ENCODE measurements at regions not wholly inside any gene's neighbourhood (a gene's known extent, or its start where the extent isn't known, plus 50 kb on each side); places are given as distances from the start of the nearest gene placed in this dataset.

DNA sequence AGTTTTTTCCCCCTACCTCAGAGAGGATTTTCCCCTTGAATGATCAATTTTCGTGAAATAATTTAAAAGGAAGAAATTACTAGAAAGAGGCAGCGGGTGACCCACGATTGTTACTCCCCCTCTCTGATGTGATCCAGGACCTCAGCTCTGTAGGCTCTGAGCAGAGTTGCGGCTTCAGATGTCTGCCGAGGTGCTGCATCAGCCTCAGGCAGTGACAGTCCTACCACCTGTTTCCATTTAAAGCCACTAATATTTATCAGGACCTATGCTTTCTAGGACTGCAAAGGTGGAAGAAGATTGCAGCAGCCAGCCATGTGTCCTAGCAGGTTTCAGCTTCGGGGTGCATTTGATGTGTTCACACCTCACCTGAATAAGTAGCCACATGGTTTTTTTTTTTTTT, 294.8 kb upstream of the C2CD4B start:
- no peak for DNase-seq (ENCODE audit: low spot score)

DNA sequence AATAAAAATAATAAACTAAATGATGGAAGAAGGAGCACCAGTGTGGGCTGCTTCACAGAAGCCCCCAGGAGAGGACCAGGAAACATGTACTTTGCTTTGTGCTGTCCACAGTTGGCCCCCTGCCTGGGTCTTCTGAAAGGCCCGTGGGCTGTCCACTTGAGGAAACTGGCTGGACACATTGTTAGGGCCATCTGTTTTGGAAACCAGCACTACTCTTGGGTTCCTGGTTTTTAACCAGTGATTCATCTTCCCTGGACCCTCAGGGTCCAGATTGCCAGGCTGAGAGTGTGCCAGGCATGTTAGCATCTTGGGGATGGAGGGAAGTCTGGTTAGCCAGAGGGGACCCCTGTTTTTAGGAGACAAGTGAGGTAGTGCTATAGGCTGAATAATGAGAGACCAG, 297.2 kb upstream of the C2CD4B start:
- no peak for DNase-seq (ENCODE audit: low spot score)

DNA sequence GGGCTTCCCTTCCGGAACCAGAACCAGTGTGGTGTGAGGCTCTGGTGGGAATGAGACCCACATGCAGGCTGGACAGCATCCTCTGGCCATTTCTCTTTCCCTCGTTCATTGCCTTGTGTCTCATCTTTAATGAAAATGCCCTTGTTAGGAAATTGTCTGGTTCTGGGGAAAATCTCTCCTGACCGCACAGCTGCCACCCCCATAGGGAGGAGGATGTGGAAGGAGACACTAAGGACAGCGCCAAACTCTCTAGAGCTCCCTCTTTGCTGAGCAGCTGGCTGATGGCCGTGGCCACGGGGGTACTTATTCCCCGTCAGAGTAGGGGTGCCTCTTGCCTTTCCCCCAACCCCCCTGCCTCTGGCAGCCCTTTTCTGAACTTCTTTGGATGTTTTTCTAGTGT, 297.6 kb upstream of the C2CD4B start:
- DNase-seq (ENCODE audit: low spot score) = no peak

DNA sequence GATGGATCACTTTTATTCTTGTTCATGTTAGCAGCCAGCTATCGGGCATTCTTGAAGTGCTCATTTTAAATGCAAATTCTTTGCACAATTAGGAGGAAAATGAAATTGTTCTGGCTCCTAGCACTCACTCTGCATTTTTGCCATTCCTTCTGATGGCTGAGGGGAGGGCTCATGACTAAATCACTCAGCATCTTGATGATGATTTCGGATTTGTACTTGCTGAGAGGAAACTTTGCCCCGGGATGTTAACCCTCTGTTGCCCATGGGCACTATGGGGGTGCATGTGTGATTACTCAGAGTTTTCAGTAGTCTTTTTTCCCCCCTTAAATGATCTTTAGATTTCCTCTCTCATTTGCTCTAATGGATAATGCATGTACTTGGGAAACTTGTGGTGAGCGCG, 299.6 kb upstream of the C2CD4B start:
- DNase-seq (ENCODE audit: low spot score) = no peak

DNA sequence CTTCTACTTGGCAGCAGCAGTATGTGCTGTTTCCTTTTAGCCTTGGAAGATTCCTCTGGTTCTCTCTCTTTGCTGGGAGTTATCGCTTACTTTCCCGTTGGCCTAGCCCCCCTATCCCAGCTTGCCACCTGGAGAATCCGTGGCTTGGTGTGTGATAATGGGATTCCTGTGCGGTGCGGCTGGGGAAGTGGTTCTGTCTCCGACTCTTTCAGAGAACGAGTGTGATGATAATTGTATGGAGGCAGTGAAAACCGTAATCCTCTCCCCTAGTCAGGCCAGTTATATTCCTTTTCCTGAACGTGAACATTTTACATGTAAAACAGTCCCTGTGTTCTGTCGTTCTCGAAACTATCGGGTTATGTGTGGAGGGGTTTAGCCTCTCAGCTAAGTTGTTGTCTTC, 300.1 kb upstream of the C2CD4B start:
- DNase-seq (ENCODE audit: low spot score) = no peak

DNA sequence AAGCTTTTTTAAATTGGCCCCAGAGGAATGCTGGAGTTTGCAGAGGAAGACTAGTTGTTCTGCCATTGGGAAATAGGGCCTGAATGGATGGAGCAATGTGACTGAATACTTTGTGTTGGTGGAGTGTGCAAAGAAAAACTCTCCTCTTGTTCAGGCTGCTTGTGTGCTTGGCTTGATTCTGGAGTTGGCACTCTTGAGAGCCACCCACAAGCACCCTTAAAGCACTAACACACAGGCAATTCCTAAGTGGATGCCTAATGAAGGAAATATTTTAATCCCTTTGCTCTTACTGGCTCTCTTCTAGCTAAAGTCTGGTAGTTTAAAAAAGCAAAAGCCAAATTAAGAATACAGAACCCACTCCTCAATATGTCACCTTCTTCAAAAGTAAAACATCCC, 304.4 kb upstream of the C2CD4B start:
- DNase-seq (ENCODE audit: low spot score) = no peak

DNA sequence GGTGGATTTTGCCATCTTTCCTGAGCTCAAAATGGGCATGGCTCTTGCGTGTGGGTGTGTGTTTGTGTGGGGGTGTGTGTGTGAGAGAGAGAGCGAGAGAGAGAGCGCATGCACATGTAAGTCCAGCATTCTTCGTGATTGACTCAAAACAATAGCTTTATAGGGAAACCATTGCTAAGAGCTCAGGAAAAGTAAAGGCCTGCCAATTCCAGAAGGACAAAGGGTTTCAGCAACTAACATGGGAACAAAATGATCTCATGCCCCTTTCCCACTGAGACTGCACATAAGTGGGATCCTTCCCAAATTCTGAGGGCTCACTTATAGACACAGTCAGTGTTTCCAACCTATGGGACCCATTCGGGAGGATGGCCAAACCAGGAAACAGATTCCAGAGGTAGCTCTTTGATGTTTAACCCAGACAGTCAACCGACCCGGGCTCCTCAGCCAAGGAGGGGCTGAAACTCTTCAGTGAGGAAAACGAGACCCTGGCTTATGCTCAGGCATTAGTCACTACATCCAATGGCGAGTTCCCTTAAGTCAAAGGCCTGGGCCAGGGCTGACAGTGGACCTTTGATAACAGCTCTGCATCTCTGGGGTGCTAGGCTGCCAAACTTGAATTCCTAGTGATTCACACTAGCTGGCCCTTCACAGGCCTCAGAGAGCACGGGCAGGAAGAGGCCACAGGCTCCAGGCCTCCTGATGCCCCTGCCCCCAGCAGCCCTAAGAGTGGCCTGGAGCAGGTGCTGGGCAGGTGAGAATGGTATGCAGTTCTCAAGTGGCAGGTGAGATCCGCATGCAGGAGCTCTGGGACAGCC, 305.0 kb upstream of the C2CD4B start:
- no peak for DNase-seq (ENCODE audit: low spot score)

DNA sequence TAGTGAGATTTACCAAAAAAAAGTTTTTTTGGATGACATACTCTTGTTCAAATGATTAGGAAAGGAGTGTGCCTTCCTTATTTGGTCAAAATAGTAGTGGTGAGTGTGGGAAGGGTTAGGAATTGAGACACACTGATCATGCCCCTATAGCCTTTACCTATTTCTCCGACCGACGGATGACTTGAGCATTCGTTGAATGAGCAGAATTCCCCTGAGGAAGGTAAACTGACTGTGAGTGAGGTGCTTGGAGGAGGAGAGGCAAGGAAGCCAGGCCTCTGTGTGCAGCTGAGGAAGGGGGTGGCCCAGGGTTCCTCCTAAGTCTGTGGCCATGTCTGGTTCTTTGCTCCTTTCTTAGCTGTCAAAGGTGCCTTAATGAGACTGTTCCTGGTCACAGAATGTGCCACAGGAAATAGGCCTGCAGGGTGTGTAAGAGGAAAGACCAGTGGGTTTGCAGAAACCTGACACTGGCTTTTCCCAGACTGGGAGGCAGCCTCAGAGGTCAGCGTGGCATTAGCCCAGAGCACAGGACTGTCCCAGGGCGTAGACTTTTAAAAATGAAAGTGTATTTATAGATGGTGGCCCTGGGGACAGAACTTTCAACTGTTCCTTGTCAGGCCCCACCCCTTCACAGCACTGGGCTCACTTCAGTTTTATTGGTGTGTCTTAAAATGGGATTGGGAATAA, 307.7 kb upstream of the C2CD4B start:
- DNase-seq (ENCODE audit: low spot score) = no peak

DNA sequence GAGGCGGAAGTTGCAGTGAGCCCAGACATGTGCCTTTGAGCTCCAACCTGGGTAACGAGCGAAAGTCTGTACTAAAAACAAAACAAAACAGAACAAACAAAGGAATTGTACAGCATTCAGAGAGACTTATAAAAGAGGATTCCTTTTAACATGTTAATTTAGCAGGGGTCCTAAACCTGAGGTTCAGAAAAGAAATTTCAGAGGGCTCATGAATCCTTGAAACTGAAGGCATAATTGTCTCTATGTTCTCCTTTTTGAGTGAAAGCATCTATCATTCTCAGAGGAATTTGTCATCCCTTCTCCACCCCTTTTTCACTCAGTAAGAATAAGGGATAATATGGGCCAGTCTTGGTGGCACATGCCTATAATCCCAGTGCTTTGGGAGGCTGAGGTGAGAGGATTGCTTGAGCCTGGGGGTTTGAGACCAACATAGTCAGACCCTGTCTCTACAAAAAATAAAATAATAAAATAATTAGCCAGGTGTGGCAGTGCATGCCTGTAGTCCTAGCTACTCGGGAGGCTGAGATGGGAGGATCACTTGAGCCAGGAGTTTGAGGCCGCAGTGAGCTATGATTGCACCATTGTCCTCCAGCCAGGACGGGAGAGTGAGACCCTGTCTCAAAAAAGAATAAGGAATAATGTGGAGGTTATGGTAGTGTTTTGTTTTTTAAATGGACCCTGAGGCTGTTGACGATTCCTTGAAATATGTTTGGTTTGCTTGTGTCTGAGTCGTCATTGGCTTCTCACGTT, 309.1 kb upstream of the C2CD4B start:
- DNase-seq (ENCODE audit: low spot score) = no peak

DNA sequence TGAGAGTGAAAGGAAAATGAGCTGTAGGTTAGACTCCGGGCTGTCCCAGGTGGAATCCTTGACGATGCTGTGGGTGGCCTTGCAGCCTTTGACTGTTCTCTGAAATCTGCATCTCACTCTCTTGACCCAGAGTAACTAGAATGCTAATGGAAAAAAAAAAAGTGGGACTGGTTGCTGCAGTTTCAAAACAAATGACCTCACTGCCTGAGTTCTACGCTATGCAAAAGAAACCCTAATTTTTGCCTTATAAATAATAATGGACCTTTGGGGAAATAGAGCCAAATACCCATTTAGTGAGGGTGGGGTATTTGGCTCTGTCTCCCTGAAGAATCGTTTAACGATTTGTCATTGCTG, 309.7 kb upstream of the C2CD4B start:
- DNase-seq (ENCODE audit: low spot score) = no peak

DNA sequence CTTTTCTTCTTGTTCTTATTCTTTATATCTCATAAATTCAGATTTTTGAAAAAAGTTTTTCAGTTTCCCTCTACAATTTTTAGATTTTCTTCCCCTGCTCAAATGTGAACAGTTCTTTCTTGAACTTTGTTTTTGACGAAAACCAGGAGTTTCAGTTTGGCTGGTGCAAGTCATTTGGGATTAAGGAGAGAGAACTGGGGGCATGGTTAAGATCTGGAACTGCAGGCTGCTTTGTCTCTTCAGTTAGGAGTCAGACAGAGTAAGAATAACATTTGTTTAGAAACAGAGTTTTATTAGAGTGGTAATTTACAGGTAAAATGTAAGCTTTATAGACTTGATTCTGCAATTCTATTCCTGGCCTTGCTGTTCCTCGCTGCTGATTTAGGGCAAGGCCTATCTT, 310.5 kb upstream of the C2CD4B start:
- DNase-seq (ENCODE audit: low spot score) = no peak

DNA sequence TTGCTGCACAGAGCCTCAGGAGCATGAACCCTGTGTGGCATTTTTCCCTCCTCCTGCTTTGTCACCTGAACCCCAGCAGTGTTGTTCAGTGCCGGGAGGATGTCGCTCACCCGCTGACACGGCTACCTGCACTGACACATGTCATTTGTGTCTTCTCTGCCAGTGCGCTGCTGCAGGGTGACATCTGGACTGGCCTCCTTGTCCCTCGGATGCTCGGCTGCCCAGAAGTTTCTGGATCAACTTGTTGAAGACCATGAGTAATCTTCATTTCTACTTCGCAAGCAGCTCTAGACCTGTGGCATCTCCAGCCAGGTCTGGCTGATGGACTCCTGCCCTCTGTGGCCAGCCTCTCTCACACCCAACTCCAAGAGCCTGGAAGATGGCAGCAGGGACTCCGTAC, 311.1 kb upstream of the C2CD4B start:
- DNase-seq (ENCODE audit: low spot score) = no peak

DNA sequence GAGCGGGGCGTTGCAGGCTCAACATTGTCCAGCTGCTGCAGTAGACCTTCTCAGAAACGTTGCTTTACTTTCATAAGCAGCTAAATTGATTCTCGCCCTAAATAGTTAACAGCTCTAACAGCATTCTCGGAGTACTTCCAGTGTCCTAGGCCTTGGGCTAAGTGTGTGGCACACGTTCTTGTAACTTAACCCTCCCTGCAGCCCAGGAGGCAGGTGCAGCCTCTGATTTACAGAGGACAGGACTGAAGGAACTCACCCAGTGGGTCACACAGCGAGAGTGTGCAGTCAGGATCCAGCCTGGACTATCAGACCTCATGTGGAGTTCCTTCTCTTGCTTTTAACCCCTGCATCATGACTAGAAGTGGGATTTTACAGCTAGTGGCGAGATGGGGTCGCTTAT, 312.8 kb upstream of the C2CD4B start:
- DNase-seq (ENCODE audit: low spot score) = no peak

DNA sequence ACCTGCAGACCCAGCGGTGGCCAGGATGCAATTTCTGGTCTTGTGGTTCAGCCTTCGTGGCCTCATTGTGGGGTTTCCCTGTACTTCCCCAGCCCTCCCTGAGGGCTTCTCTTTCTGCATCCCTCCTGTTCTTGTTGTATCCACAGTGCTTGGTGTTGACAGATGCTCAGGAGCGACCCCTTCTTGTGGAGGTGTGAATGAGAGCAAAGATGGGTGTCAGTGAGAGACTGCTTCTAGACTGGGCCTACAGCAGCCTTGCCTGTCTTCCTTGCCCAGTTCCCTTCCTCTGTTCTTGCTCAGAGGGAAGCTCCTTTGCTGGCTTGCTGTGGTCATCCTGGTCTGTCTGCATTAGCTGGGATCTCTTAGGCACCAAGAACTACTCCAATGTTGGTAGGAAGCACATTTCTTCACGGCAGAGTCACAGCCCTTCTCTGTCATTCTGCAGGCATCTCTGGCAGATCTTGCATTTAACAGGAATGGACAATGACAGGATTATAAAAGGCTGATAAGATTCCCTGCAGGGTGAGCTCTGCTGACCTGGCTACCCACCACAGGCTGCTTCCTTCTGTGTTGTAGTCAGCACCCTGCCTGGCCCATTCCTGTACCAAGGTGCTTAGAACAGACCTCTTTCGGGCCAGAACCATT, 317.8 kb upstream of the C2CD4B start:
- DNase-seq (ENCODE audit: low spot score) = no peak

DNA sequence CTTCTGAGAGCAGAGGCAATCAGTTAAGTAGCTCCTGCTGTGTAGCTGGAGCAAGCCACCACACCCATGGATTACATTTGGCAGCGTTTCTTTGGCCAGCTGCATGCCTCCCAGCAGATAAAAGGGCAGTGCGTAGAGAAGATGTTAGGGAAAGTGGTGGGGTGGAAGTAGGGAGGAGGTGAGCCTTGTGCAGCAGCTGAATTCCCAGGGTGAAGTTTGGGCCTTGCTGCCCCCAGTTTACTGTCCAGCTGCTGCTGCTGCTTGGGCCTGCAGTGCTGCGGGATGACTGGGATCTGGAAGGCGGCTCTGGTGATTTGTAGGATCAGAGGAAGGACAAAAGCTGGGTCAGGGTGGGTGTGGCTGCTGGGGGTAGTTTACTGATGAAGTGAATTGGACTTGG, 318.7 kb upstream of the C2CD4B start:
- no peak for DNase-seq (ENCODE audit: low spot score)

DNA sequence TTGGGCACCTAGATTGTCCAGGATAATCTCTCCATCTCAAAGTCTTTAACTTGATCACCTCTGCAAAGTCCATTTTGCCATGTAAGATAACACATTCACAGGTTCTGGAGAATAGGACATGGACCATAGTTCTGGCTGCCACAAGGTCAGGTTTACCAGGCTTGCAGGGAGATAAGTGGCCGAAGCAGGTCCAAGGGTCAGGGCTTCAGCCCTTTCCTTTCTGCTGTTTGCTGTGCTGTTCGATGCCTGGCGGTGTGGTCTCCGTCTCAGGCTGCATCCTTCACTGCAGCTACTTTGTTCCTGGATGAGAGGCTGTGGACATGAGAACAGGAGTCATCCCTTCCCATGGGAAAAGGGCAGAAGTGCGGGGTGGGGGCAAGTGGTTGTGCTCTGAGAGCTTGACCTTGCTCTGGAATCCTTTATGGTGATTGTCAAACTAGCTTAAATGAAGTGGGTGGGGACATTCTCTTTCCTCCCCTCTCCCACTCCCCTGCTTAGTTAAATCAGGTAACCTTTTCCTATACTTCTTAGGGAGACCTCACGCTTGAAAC, 320.2 kb upstream of the C2CD4B start:
- no peak for DNase-seq (ENCODE audit: low spot score)

DNA sequence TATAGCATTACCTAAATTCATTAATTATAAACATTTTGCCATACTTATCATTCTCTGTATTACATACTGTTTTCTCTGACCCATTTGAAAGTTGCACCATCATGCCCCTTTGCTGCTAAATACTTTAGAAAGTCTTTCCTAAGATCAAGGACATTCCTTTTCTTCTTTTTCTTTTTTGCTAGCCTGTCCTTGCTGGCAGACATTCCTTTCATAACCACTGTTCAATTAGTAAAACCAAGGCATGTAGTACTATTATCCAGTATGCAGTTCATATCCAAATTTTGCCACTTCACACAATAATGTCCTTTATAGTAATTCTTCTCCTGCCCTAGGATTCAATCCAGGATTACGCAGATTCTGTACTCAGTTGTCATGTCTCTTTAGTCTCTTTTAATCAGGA, 321.0 kb upstream of the C2CD4B start:
- no peak for DNase-seq (ENCODE audit: low spot score)

DNA sequence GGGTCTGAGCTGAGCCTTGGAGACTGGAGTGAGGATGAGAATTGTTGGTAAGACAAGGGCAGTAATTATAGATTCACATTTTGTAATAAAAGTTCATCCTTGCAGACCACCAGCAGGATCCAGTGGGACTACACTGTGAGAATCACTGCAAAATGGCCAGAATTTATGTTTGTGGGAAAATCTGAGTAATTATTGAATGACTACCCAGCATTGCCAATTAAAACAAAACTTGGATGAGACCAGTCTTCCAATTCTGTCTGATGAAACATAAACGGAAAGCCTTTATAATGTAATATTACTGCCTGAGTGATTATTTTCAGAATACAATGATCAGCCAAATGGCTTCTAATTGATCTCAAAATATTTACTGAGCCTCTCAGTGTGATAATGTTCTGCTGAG, 323.3 kb upstream of the C2CD4B start:
- no peak for DNase-seq (ENCODE audit: low spot score)

DNA sequence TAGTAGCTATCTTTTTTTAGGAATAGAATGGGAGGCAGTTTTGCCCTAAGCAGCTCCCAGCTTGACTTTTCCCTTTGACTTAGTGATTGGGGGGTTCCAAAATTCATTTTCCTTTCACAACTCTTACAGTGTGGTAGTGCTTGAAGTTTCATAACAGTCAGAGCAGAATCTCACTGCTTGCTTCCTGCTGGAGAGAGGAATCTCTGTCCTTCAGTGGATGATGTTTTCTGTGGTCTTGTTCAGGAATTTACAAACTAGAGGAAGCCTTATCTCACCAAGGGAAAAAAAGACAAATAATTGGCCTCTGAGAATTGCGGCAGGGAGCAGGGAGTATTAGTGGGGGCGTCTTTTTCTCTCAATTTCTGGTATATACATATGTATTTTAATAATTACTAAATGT, 326.6 kb upstream of the C2CD4B start:
- DNase-seq (ENCODE audit: low spot score) = no peak

DNA sequence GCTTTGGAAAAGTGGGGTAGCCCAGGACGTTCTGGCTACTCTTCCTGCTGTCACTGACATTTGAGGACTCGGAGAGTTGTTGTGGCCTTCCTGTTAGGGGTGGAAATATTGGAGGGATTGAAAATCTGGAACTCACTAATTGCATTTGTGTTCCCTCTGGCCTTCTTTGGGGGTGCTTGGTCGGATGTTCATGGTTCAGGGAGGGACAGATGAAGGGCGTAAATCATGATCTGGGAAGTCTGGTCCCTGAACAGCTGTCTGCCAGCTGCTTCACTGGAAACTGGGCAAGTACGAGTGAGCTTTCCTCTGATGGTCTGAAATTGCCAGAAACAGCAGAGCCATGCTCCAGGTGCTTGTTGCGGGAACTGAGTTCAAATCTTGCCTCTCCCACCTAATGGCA, 327.8 kb upstream of the C2CD4B start:
- DNase-seq (ENCODE audit: low spot score) = no peak

DNA sequence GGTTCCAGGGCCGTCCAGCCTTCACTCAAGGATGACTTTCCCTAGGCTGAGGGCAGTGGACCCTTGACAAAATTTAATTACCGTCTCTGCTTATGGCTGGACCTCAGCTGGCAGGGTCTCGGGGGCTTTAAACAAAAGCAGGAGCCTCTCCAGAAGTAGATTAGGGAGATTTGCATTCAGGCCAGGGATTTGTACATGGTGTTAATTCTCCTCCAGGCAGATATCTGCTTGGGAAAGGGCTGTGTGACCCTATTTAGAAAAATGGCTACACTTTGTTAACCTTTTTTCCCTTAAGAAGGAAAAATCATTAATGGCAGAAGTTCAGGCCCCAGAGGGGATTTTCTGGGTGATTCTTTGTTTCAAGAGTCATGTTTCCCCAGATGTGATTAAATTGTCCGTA, 329.1 kb upstream of the C2CD4B start:
- DNase-seq (ENCODE audit: low spot score) = no peak
